H1 (cell line): ENCODE measurements at regions not wholly inside any gene's neighbourhood (a gene's known extent, or its start where the extent isn't known, plus 50 kb on each side); places are given as distances from the start of the nearest gene placed in this dataset.

Experiments
- GABPA ChIP-seq: IDR thresholded peaks from 2 replicates; pipeline ENCODE4 v1.6.1; 2011; ENCODE audit warnings: mild to moderate bottlenecking, low read length, moderate library complexity, borderline replicate concordance; ENCODE audit not compliant: insufficient read depth
- JUN ChIP-seq: IDR thresholded peaks from 2 replicates; pipeline ENCODE4 v1.6.1; 2011; ENCODE audit warnings: low read depth, mild to moderate bottlenecking, improper control_type of control experiment, low read length
- NRF1 ChIP-seq: IDR thresholded peaks from 2 replicates; pipeline ENCODE4 v1.6.1; 2011; ENCODE audit warnings: mild to moderate bottlenecking, low read depth, low read length, improper control_type of control experiment
- POLR2AphosphoS5 ChIP-seq: IDR thresholded peaks from 2 replicates; pipeline ENCODE4 v1.6.1; 2011; ENCODE audit warnings: low read depth, low read length
- RFX5 ChIP-seq: IDR thresholded peaks from 2 replicates; pipeline ENCODE4 v1.6.1; 2011; ENCODE audit warnings: low read depth, low read length, improper control_type of control experiment, borderline replicate concordance

DNA sequence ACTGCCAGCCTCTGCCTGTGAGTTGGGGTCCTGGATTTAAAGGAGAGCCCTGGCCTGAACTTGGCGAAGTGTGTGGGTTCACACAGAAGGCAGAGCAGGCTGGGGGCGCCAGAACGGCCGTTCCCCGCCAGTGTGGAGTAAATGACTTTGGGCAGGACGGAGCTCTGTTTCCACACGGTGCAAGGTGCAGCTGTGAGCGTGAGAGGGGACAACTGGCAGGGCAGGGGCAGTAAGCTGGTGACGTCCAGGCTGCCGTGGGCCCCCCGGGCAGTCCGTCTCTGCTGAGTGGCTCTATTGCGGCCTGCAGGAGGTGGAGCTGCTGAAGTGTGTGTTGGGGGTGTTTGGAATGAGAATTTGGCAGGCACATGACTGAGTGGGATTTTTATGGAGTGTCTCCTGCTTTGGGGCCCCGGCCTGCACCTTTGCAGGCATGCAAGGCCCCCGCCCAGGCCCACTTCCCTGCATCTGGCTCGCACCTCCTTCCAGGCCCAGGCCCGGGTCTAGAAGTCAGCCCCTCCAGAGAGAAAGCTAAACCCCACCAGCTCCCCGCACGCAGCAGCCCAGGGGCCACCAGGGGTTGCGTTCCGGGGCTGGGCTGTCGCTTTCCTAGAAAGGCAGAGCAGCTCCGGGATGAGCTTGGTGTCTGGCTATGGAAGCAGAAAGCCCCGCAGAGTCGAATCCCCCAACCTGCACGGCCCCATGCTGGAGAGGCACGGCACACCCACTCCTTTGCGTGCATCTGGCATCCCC is 62.2 kb upstream of the GRPEL1 start (continued):
- no peak for TF ChIP-seq RFX5
- no peak for TF ChIP-seq NRF1
- no peak for TF ChIP-seq GABPA
- TF ChIP-seq POLR2AphosphoS5, result no peak
- TF ChIP-seq JUN, result no peak
